Trophoblast cell (in vitro differentiated cells and primary cell): ENCODE measurements at regions not wholly inside any gene's neighbourhood (a gene's known extent, or its start where the extent isn't known, plus 50 kb on each side); places are given as distances from the start of the nearest gene placed in this dataset.
A peak's percentile ranks its signal among the peaks of the same experiment; 100 is the strongest.

Experiments
- DNase-seq, 2 donors: peaks; one replicate each; pipeline ENCODE4 v3.0.0-alpha.2; 2016
- H2AFZ ChIP-seq: 2 replicates; pipeline ENCODE4 v1.6.1; 2013; ENCODE audit warnings: low read length, moderate library complexity, mild to moderate bottlenecking; ENCODE audit not compliant: insufficient read depth, poor library complexity
- H2AK5ac ChIP-seq: 2 replicates; pipeline ENCODE4 v1.6.1; 2013; ENCODE audit warnings: mild to moderate bottlenecking, low read length
- H2BK120ac ChIP-seq: 2 replicates; pipeline ENCODE4 v1.6.1; 2013; ENCODE audit warnings: low read length, mild to moderate bottlenecking, moderate library complexity; ENCODE audit not compliant: insufficient read depth, poor library complexity
- H2BK12ac ChIP-seq: 2 replicates; pipeline ENCODE4 v1.6.1; 2013; ENCODE audit warnings: mild to moderate bottlenecking, low read length, moderate library complexity
- H2BK5ac ChIP-seq: 2 replicates; pipeline ENCODE4 v1.6.1; 2013; ENCODE audit warnings: low read length, low read depth, moderate library complexity, mild to moderate bottlenecking; ENCODE audit not compliant: poor library complexity
- H3K14ac ChIP-seq: 2 replicates; pipeline ENCODE4 v1.6.1; 2013; ENCODE audit warnings: mild to moderate bottlenecking, low read length
- H3K18ac ChIP-seq: 2 replicates; pipeline ENCODE4 v1.6.1; 2013; ENCODE audit warnings: mild to moderate bottlenecking, low read length
- H3K23ac ChIP-seq: 2 replicates; pipeline ENCODE4 v1.6.1; 2013; ENCODE audit warnings: low read length
- H3K27ac ChIP-seq: 2 replicates; pipeline ENCODE4 v1.5.1; 2013; ENCODE audit warnings: low read depth, mild to moderate bottlenecking, inconsistent platforms, low read length, moderate library complexity
- H3K27me3 ChIP-seq: 2 replicates; pipeline ENCODE4 v1.6.1; 2013; ENCODE audit warnings: inconsistent platforms, mild to moderate bottlenecking, low read length, moderate library complexity; ENCODE audit not compliant: insufficient read depth
- H3K36me3 ChIP-seq, 2 experiments: 1 replicate in 1 of 2; 2 replicates in 1 of 2; pipeline ENCODE4 v1.6.1; 2013; ENCODE audit warnings: low read length in 2 of 2, mild to moderate bottlenecking in 2 of 2, moderate library complexity in 1 of 2; ENCODE audit not compliant: insufficient read depth in 2 of 2, control insufficient read depth in 1 of 2
- H3K4ac ChIP-seq: 2 replicates; pipeline ENCODE4 v1.6.1; 2013; ENCODE audit warnings: low read depth, mild to moderate bottlenecking, low read length, moderate library complexity
- H3K4me1 ChIP-seq, 2 experiments: 1 replicate in 1 of 2; 2 replicates in 1 of 2; pipeline ENCODE4 v1.6.1; 2013; ENCODE audit warnings: low read length in 2 of 2, mild to moderate bottlenecking in 2 of 2, moderate library complexity in 1 of 2; ENCODE audit not compliant: insufficient read depth in 2 of 2, control insufficient read depth in 1 of 2
- H3K4me2 ChIP-seq: 2 replicates; pipeline ENCODE4 v1.6.1; 2013; ENCODE audit warnings: inconsistent platforms, mild to moderate bottlenecking, low read length, moderate library complexity
- H3K4me3 ChIP-seq: 2 replicates; pipeline ENCODE4 v1.5.1; 2013; ENCODE audit warnings: mild to moderate bottlenecking, low read depth, low read length, inconsistent platforms
- H3K79me1 ChIP-seq: one replicate; pipeline ENCODE4 v1.6.1; 2013; ENCODE audit warnings: low read length
- H3K79me2 ChIP-seq: 2 replicates; pipeline ENCODE4 v1.6.1; 2013; ENCODE audit warnings: low read length, mild to moderate bottlenecking; ENCODE audit not compliant: control insufficient read depth, insufficient read depth, poor library complexity
- H3K9ac ChIP-seq: 2 replicates; pipeline ENCODE4 v1.6.1; 2013; ENCODE audit warnings: mild to moderate bottlenecking, low read length
- H3K9me3 ChIP-seq: 2 replicates; pipeline ENCODE4 v1.6.1; 2013; ENCODE audit warnings: low read depth, mild to moderate bottlenecking, control low read depth, inconsistent platforms, low read length; ENCODE audit not compliant: insufficient read depth
- H4K12ac ChIP-seq: 2 replicates; pipeline ENCODE4 v1.6.1; 2013; ENCODE audit warnings: low read depth, mild to moderate bottlenecking, low read length, moderate library complexity
- H4K8ac ChIP-seq: 2 replicates; pipeline ENCODE4 v1.6.1; 2013; ENCODE audit warnings: low read depth, mild to moderate bottlenecking, low read length, moderate library complexity
- H4K91ac ChIP-seq: one replicate; pipeline ENCODE4 v1.6.1; 2013; ENCODE audit warnings: low read depth, mild to moderate bottlenecking, low read length, moderate library complexity
- WGBS: extraction: QIAGEN DNeasy Blood & Tissue Kit; methylation state at CpG from one replicate; pipeline ENCODE4 v1.1.7; 2013; ENCODE audit warnings: missing lambda C conversion rate; ENCODE audit not compliant: insufficient read length, insufficient coverage; ENCODE audit errors: extremely low coverage; 5-methylcytosine and 5-hydroxymethylcytosine counted together

GRCh38 chr3:72411843-72412242, 436.4 kb downstream of the SHQ1 start:
- Histone ChIP-seq H3K4me1 (peaks cover 0 to 7% of the 10 kb centered on the region in 2 experiments), H3K4me3 (no peak overlapping the region), H3K14ac (no peak overlapping the region), H2BK120ac (no peak overlapping the region), H2AK5ac (no peak overlapping the region), H3K9me3 (no peaks in the 10 kb centered on the region), H2BK5ac (no peak overlapping the region), H3K36me3 (peaks cover 0 to 3% of the 10 kb centered on the region in 2 experiments), H3K27ac (no peak overlapping the region), H3K23ac (no peak overlapping the region), H3K9ac (no peak overlapping the region), H3K79me2 (peaks cover 17% of the 10 kb centered on the region), H4K91ac (no peak overlapping the region), H4K12ac (no peak overlapping the region), H3K4me2 (no peak overlapping the region), H3K79me1 (no peaks in the 10 kb centered on the region), H2BK12ac (no peak overlapping the region), H4K8ac (no peak overlapping the region), H2AFZ (no peak overlapping the region), H3K27me3 (no peaks in the 10 kb centered on the region), H3K18ac (no peak overlapping the region), H3K4ac (peak overlapping the region; percentile 36)
- DNase-seq, result no peak
- WGBS, result no CpG with 5 or more reads among the region's 1 CpG

GRCh38 chr3:72411126-72411525, 437.1 kb downstream of the SHQ1 start:
- no peak overlapping the region for H3K18ac ChIP-seq
- H3K4ac ChIP-seq, result peak overlapping the region; percentile 83
- no peak overlapping the region for H3K4me2 ChIP-seq
- no peak overlapping the region for H4K8ac ChIP-seq
- H2AFZ ChIP-seq, result no peak overlapping the region
- H2AK5ac ChIP-seq, result no peak overlapping the region
- no peaks in the 10 kb centered on the region for H3K9me3 ChIP-seq
- no peak overlapping the region for H3K23ac ChIP-seq
- no peaks in the 10 kb centered on the region for H3K27me3 ChIP-seq
- WGBS, result no CpG with 5 or more reads among the region's 2 CpGs
- peaks cover 0 to 3% of the 10 kb centered on the region in 2 experiments for H3K36me3 ChIP-seq
- H3K4me1 ChIP-seq, result peaks cover 0 to 3% of the 10 kb centered on the region in 2 experiments
- H4K91ac ChIP-seq, result no peak overlapping the region
- H3K79me2 ChIP-seq, result peaks cover 13% of the 10 kb centered on the region
- no peak overlapping the region for H3K9ac ChIP-seq
- H2BK120ac ChIP-seq, result no peak overlapping the region
- no peak overlapping the region for H2BK12ac ChIP-seq
- no peaks in the 10 kb centered on the region for H3K79me1 ChIP-seq
- no peak overlapping the region for H3K14ac ChIP-seq
- no peak overlapping the region for H2BK5ac ChIP-seq
- H4K12ac ChIP-seq, result no peak overlapping the region
- no peak overlapping the region for H3K27ac ChIP-seq
- no peak for DNase-seq
- H3K4me3 ChIP-seq, result no peak overlapping the region

GRCh38 chr3:72408983-72409779, 439.1 kb downstream of the SHQ1 start:
- Histone ChIP-seq H3K18ac (no peak overlapping the region), H2AK5ac (no peak overlapping the region), H3K9me3 (no peaks in the 10 kb centered on the region), H4K12ac (no peak overlapping the region), H3K79me2 (peaks cover 11% of the 10 kb centered on the region), H4K8ac (no peak overlapping the region), H2BK5ac (no peak overlapping the region), H3K79me1 (no peaks in the 10 kb centered on the region), H3K27me3 (no peaks in the 10 kb centered on the region), H4K91ac (no peak overlapping the region), H2BK120ac (no peak overlapping the region), H3K4ac (peak overlapping the region; percentile 11), H2AFZ (no peak overlapping the region), H3K27ac (no peak overlapping the region), H3K4me1 (peaks cover 0 to 3% of the 10 kb centered on the region in 2 experiments), H3K9ac (no peak overlapping the region), H2BK12ac (no peak overlapping the region), H3K4me3 (no peak overlapping the region), H3K14ac (no peak overlapping the region), H3K23ac (no peak overlapping the region), H3K36me3 (peaks cover 0 to 3% of the 10 kb centered on the region in 2 experiments), H3K4me2 (no peak overlapping the region)
- WGBS, result no CpG with 5 or more reads among the region's 5 CpGs
- peak; percentile 30 to 81 for DNase-seq

GRCh38 chr3:72407766-72408165, 440.5 kb downstream of the SHQ1 start:
- H3K9ac ChIP-seq, result no peak overlapping the region
- no peak overlapping the region for H3K27ac ChIP-seq
- no peak overlapping the region for H2BK5ac ChIP-seq
- DNase-seq, result no peak
- no peak overlapping the region for H3K14ac ChIP-seq
- H2AFZ ChIP-seq, result no peak overlapping the region
- H3K9me3 ChIP-seq, result no peaks in the 10 kb centered on the region
- H3K27me3 ChIP-seq, result no peaks in the 10 kb centered on the region
- peaks cover 0 to 3% of the 10 kb centered on the region in 2 experiments for H3K4me1 ChIP-seq
- H3K18ac ChIP-seq, result no peak overlapping the region
- no peak overlapping the region for H4K8ac ChIP-seq
- H4K12ac ChIP-seq, result no peak overlapping the region
- peak overlapping the region; percentile 11 for H3K4ac ChIP-seq
- H2BK120ac ChIP-seq, result no peak overlapping the region
- peaks cover 0 to 3% of the 10 kb centered on the region in 2 experiments for H3K36me3 ChIP-seq
- no peaks in the 10 kb centered on the region for H3K79me1 ChIP-seq
- no peak overlapping the region for H2AK5ac ChIP-seq
- no peak overlapping the region for H2BK12ac ChIP-seq
- H3K4me3 ChIP-seq, result no peak overlapping the region
- no peak overlapping the region for H3K23ac ChIP-seq
- WGBS, result no CpG with 5 or more reads among the region's 6 CpGs
- H3K79me2 ChIP-seq, result peaks cover 13% of the 10 kb centered on the region
- H3K4me2 ChIP-seq, result no peak overlapping the region
- no peak overlapping the region for H4K91ac ChIP-seq
